Adrenal gland (tissue), 5 donors: ENCODE measurements at regions not wholly inside any gene's neighbourhood (a gene's known extent, or its start where the extent isn't known, plus 50 kb on each side); places are given as distances from the start of the nearest gene placed in this dataset.

Experiments used
- POLR2A ChIP-seq, 2 donors: fragments of 450-650 bp; IDR thresholded peaks; one replicate each; pipeline ENCODE4 v1.6.1; 2017; ENCODE audit warnings: antibody characterized with exemption in 2 of 2, mild to moderate bottlenecking in 2 of 2, moderate library complexity in 1 of 2
- TF ChIP-seq, protein P1 (sequence below), 6 experiments: fragments of 450-650 bp in 4 of 6; fragments of 200-600 bp in 2 of 6; sonication (generic) in 1 of 6; IDR thresholded peaks; 1 replicate in 5 of 6; 2 replicates in 1 of 6; pipeline versions ENCODE4 v1.5.1 to v1.8.0; 2016 to 2021; ENCODE audit warnings: antibody characterized with exemption in 6 of 6, mild to moderate bottlenecking in 2 of 6, moderate library complexity in 1 of 6
- donor health status: DM: no; HTN: no; CAD: no.

DNA sequence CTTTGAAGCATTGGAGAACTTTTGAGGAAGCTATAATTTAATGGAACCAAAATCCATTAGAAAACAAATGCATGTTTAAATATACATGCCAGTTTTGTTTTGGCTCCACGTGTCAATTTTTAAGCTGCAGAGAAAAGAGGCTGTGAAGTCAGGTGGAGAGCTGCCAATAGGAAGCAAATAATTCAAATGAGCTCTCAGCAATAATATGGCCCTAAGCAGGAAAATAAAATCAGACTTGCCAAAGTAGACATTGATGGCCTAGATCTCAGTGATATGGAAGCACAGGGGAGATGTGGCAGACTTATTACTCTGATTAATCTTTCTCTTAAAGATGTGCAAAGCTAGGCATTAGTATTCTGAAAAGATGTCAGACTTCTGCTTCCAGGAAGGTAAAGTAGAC is 769.8 kb upstream of the NDST4 start:
- TF ChIP-seq, protein P1, sequence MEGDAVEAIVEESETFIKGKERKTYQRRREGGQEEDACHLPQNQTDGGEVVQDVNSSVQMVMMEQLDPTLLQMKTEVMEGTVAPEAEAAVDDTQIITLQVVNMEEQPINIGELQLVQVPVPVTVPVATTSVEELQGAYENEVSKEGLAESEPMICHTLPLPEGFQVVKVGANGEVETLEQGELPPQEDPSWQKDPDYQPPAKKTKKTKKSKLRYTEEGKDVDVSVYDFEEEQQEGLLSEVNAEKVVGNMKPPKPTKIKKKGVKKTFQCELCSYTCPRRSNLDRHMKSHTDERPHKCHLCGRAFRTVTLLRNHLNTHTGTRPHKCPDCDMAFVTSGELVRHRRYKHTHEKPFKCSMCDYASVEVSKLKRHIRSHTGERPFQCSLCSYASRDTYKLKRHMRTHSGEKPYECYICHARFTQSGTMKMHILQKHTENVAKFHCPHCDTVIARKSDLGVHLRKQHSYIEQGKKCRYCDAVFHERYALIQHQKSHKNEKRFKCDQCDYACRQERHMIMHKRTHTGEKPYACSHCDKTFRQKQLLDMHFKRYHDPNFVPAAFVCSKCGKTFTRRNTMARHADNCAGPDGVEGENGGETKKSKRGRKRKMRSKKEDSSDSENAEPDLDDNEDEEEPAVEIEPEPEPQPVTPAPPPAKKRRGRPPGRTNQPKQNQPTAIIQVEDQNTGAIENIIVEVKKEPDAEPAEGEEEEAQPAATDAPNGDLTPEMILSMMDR (IDR thresholded peaks at IDR 0.05) = no peak
- TF ChIP-seq POLR2A (IDR thresholded peaks at IDR 0.05) = no peak
